GM23338 (cell line): ENCODE measurements at regions not wholly inside any gene's neighbourhood (a gene's known extent, or its start where the extent isn't known, plus 50 kb on each side); places are given as distances from the start of the nearest gene placed in this dataset.

Source experiments
- ATAC-seq: fragments of 200-7000 bp; cut with Tn5 transposase; 3 replicates; pipeline ENCODE4 v1.9.1; 2020
- DNase-seq: peaks from one replicate; pipeline ENCODE4 v3.0.0-alpha.2; 2015; ENCODE audit warnings: low spot score
- H2AFZ ChIP-seq: fragments of 200-600 bp; sonication (generic); 2 replicates; pipeline ENCODE4 v1.8.0; 2016; ENCODE audit warnings: antibody characterized with exemption, mild to moderate bottlenecking, moderate library complexity
- H3F3A ChIP-seq: fragments of 200-600 bp; sonication (generic); replicated peaks from 2 replicates; pipeline ENCODE4 v1.8.0; 2017; ENCODE audit warnings: antibody characterized with exemption, mixed run types, low read depth
- H3K27ac ChIP-seq: fragments of 200-600 bp; sonication (generic); 2 replicates; pipeline ENCODE4 v1.6.1; 2016; ENCODE audit warnings: low read depth
- H3K27me3 ChIP-seq: fragments of 200-600 bp; sonication (generic); 2 replicates; pipeline ENCODE4 v1.8.0; 2016; ENCODE audit warnings: mild to moderate bottlenecking, mixed run types, moderate library complexity; ENCODE audit not compliant: insufficient read depth
- H3K36me3 ChIP-seq: fragments of 200-600 bp; sonication (generic); 2 replicates; pipeline ENCODE4 v1.8.0; 2016; ENCODE audit warnings: mild to moderate bottlenecking; ENCODE audit not compliant: insufficient read depth
- H3K4me1 ChIP-seq: fragments of 200-600 bp; sonication (generic); 2 replicates; pipeline ENCODE4 v1.8.0; 2016; ENCODE audit warnings: mild to moderate bottlenecking, moderate library complexity; ENCODE audit not compliant: insufficient read depth
- H3K4me2 ChIP-seq: fragments of 200-600 bp; sonication (generic); 2 replicates; pipeline ENCODE4 v1.7.1; 2017; ENCODE audit warnings: mixed run types
- H3K4me3 ChIP-seq: fragments of 200-600 bp; sonication (generic); 2 replicates; pipeline ENCODE4 v1.6.1; 2016; ENCODE audit warnings: mixed run types
- H3K79me2 ChIP-seq: fragments of 200-600 bp; sonication (generic); replicated peaks from 2 replicates; pipeline ENCODE4 v1.8.0; 2017; ENCODE audit warnings: mild to moderate bottlenecking; ENCODE audit not compliant: insufficient read depth
- H3K9me2 ChIP-seq: fragments of 200-600 bp; sonication (generic); 2 replicates; pipeline ENCODE4 v1.8.0; 2017; ENCODE audit not compliant: insufficient read depth
- H4K20me1 ChIP-seq: fragments of 200-600 bp; sonication (generic); replicated peaks from 2 replicates; pipeline ENCODE4 v1.8.0; 2017; ENCODE audit warnings: mild to moderate bottlenecking; ENCODE audit not compliant: insufficient read depth
- H3K27ac Mint-ChIP-seq: 2 replicates; pipeline ENCODE4 v1.8.0; 2020; ENCODE audit warnings: inconsistent platforms, mild to moderate bottlenecking, moderate library complexity, mixed read lengths
- H3K27me3 Mint-ChIP-seq: 3 replicates; pipeline ENCODE4 v1.8.0; 2022; ENCODE audit warnings: low read depth, mild to moderate bottlenecking, moderate library complexity, mixed read lengths, inconsistent platforms; ENCODE audit not compliant: insufficient read depth, poor library complexity
- H3K36me3 Mint-ChIP-seq: 3 replicates; pipeline ENCODE4 v1.8.0; 2021; ENCODE audit warnings: low read depth, mild to moderate bottlenecking, inconsistent platforms, moderate library complexity, mixed read lengths
- H3K4me1 Mint-ChIP-seq: 3 replicates; pipeline ENCODE4 v1.8.0; 2020; ENCODE audit warnings: mild to moderate bottlenecking, inconsistent platforms, mixed read lengths
- H3K4me3 Mint-ChIP-seq: 3 replicates; pipeline ENCODE4 v1.8.0; 2021; ENCODE audit warnings: moderate library complexity, mild to moderate bottlenecking, inconsistent platforms, mixed read lengths
- H3K9me3 Mint-ChIP-seq: 3 replicates; pipeline ENCODE4 v1.8.0; 2020; ENCODE audit warnings: moderate library complexity, mild to moderate bottlenecking, inconsistent platforms, mixed read lengths
- CREB1 ChIP-seq: fragments of 250-450 bp; sonication (Bioruptor Pico); IDR thresholded peaks from 2 replicates; pipeline ENCODE4 v1.5.0; 2020; ENCODE audit warnings: low read depth, mild to moderate bottlenecking, moderate library complexity
- EZH2 ChIP-seq: fragments of 200-600 bp; sonication (generic); IDR thresholded peaks from one replicate; pipeline ENCODE4 v1.8.0; 2017; ENCODE audit warnings: antibody characterized with exemption, mild to moderate bottlenecking, low read depth; ENCODE audit not compliant: unreplicated experiment
- JUNB ChIP-seq: IDR thresholded peaks from one replicate; pipeline ENCODE4 v1.6.1; 2016; ENCODE audit warnings: antibody characterized with exemption; ENCODE audit not compliant: unreplicated experiment
- NANOG ChIP-seq: IDR thresholded peaks from 2 replicates; pipeline ENCODE4 v1.6.1; 2016; ENCODE audit warnings: antibody characterized with exemption, borderline replicate concordance
- POLR2AphosphoS5 ChIP-seq: IDR thresholded peaks from 2 replicates; pipeline ENCODE4 v1.6.1; 2016; ENCODE audit warnings: antibody characterized with exemption, low read depth
- ZNF114 ChIP-seq: fragments of 250-450 bp; sonication (Bioruptor Pico); IDR thresholded peaks from 2 replicates; pipeline ENCODE4 v1.5.0; 2020; ENCODE audit warnings: mild to moderate bottlenecking, moderate library complexity
- ZNF331 ChIP-seq: fragments of 250-450 bp; sonication (Bioruptor Pico); IDR thresholded peaks from 2 replicates; pipeline ENCODE4 v1.5.0; 2020; ENCODE audit warnings: low read depth, mild to moderate bottlenecking, moderate library complexity
- TF ChIP-seq, protein P1 (sequence below), 2 experiments: fragments of 200-600 bp in 1 of 2; sonication (generic) in 1 of 2; conservative IDR thresholded peaks; 2 replicates each; pipeline versions ENCODE4 v1.5.1 to v1.6.1; 2016 to 2017; ENCODE audit warnings: antibody characterized with exemption in 2 of 2, low read depth in 2 of 2, mild to moderate bottlenecking in 2 of 2, moderate library complexity in 1 of 2
- TF ChIP-seq, protein P2 (sequence below): IDR thresholded peaks from 2 replicates; pipeline ENCODE4 v1.6.1; 2016; ENCODE audit warnings: antibody characterized with exemption
- TF ChIP-seq, protein P3 (sequence below): IDR thresholded peaks from one replicate; pipeline ENCODE4 v1.6.1; 2018; ENCODE audit warnings: antibody characterized with exemption; ENCODE audit not compliant: unreplicated experiment

DNA sequence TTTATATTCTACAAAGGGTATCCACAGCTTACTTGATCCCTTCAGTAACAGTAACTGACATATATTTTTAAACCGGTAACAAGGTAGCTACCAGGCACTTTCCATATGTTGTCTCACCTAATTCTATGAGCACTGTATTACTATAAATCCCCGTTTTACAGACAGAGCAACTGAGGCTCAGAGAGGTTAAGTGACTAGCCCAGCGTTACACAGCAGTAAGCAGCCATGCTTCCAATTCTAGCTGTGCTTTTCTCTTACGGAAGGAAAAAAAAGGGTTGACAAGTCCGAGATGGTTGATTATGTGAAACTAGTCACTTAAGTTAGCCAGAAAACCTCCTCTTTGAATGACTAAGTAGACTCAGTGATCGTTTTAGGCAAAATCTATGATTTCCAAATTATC is 187.3 kb upstream of the LHX5 start (continued):
- TF ChIP-seq, protein P1, sequence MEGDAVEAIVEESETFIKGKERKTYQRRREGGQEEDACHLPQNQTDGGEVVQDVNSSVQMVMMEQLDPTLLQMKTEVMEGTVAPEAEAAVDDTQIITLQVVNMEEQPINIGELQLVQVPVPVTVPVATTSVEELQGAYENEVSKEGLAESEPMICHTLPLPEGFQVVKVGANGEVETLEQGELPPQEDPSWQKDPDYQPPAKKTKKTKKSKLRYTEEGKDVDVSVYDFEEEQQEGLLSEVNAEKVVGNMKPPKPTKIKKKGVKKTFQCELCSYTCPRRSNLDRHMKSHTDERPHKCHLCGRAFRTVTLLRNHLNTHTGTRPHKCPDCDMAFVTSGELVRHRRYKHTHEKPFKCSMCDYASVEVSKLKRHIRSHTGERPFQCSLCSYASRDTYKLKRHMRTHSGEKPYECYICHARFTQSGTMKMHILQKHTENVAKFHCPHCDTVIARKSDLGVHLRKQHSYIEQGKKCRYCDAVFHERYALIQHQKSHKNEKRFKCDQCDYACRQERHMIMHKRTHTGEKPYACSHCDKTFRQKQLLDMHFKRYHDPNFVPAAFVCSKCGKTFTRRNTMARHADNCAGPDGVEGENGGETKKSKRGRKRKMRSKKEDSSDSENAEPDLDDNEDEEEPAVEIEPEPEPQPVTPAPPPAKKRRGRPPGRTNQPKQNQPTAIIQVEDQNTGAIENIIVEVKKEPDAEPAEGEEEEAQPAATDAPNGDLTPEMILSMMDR (conservative IDR thresholded peaks at IDR 0.05; ENCODE audit: low read depth in 2 of 2) = no peak
- TF ChIP-seq, protein P2, sequence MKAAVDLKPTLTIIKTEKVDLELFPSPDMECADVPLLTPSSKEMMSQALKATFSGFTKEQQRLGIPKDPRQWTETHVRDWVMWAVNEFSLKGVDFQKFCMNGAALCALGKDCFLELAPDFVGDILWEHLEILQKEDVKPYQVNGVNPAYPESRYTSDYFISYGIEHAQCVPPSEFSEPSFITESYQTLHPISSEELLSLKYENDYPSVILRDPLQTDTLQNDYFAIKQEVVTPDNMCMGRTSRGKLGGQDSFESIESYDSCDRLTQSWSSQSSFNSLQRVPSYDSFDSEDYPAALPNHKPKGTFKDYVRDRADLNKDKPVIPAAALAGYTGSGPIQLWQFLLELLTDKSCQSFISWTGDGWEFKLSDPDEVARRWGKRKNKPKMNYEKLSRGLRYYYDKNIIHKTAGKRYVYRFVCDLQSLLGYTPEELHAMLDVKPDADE = no peak
- TF ChIP-seq EZH2 (no peak), JUNB (no peak), ZNF331 (CRISPR knock-in tag) (no peak), CREB1 (CRISPR knock-in tag) (no peak)

GRCh38 chr12:113658006-113658655 is 186.5 kb upstream of the LHX5 start:
- no peak overlapping the region for H3K27ac ChIP-seq
- no peaks in the 10 kb centered on the region for H3K36me3 ChIP-seq
- no peaks in the 10 kb centered on the region for H3K27me3 ChIP-seq
- H3K27ac Mint-ChIP-seq = no peak overlapping the region
- no peak overlapping the region for H3K4me3 ChIP-seq
- no peak overlapping the region for H2AFZ ChIP-seq
- no peaks in the 10 kb centered on the region; the same call in 2 of the 3 replicates for H3K4me1 Mint-ChIP-seq
- peaks cover 6% of the 10 kb centered on the region; the same call in 1 of the 3 replicates for H3K36me3 Mint-ChIP-seq
- peaks cover 5% of the 10 kb centered on the region for H3K27me3 Mint-ChIP-seq
- DNase-seq = no peak
- no peaks in the 10 kb centered on the region for H3K9me2 ChIP-seq
- no peaks in the 10 kb centered on the region for H4K20me1 ChIP-seq
- no peaks in the 10 kb centered on the region for H3F3A ChIP-seq
- peaks cover 24% of the 10 kb centered on the region for H3K9me3 Mint-ChIP-seq
- no peaks in the 10 kb centered on the region for H3K79me2 ChIP-seq
- no peak overlapping the region for H3K4me2 ChIP-seq
- ATAC-seq = no peak
- no peaks in the 10 kb centered on the region for H3K4me1 ChIP-seq
- H3K4me3 Mint-ChIP-seq = no peak overlapping the region
- TF ChIP-seq, protein P3, sequence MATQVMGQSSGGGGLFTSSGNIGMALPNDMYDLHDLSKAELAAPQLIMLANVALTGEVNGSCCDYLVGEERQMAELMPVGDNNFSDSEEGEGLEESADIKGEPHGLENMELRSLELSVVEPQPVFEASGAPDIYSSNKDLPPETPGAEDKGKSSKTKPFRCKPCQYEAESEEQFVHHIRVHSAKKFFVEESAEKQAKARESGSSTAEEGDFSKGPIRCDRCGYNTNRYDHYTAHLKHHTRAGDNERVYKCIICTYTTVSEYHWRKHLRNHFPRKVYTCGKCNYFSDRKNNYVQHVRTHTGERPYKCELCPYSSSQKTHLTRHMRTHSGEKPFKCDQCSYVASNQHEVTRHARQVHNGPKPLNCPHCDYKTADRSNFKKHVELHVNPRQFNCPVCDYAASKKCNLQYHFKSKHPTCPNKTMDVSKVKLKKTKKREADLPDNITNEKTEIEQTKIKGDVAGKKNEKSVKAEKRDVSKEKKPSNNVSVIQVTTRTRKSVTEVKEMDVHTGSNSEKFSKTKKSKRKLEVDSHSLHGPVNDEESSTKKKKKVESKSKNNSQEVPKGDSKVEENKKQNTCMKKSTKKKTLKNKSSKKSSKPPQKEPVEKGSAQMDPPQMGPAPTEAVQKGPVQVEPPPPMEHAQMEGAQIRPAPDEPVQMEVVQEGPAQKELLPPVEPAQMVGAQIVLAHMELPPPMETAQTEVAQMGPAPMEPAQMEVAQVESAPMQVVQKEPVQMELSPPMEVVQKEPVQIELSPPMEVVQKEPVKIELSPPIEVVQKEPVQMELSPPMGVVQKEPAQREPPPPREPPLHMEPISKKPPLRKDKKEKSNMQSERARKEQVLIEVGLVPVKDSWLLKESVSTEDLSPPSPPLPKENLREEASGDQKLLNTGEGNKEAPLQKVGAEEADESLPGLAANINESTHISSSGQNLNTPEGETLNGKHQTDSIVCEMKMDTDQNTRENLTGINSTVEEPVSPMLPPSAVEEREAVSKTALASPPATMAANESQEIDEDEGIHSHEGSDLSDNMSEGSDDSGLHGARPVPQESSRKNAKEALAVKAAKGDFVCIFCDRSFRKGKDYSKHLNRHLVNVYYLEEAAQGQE = no peak
- TF ChIP-seq EZH2 (no peak), NANOG (no peak), ZNF114 (CRISPR knock-in tag) (no peak), POLR2AphosphoS5 (no peak), CREB1 (CRISPR knock-in tag) (no peak)
- TF ChIP-seq, protein P2 = no peak
- TF ChIP-seq, protein P1 (conservative IDR thresholded peaks at IDR 0.05; ENCODE audit: low read depth in 2 of 2) = no peak
